ENCODE measurements at regions not wholly inside any gene's neighbourhood (a gene's known extent, or its start where the extent isn't known, plus 50 kb on each side); places are given as distances from the start of the nearest gene placed in this dataset.
A peak's percentile ranks its signal among the peaks of the same experiment; 100 is the strongest.

DNA sequence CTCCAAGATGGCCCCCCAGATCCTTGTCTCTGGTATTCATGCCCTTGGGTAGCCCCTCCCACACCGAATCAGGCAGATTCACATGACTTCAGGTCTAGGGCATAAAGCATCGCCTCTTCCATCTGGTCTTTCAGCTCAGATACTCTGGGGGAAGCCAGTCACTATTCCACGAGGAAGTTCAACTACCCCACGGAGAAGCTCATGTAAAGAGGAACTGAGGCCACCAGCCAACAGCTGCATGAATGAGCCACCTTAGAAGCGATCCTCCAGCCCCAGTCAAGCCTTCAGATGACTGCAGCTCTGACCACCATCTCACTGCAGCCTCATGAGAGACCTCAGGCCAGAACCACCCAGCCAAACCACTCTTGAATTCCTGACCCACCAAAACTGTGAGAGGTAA lies 54.1 kb downstream of the SOCS3 start:
- DNase-seq = peak; percentile 43 to 72

DNA sequence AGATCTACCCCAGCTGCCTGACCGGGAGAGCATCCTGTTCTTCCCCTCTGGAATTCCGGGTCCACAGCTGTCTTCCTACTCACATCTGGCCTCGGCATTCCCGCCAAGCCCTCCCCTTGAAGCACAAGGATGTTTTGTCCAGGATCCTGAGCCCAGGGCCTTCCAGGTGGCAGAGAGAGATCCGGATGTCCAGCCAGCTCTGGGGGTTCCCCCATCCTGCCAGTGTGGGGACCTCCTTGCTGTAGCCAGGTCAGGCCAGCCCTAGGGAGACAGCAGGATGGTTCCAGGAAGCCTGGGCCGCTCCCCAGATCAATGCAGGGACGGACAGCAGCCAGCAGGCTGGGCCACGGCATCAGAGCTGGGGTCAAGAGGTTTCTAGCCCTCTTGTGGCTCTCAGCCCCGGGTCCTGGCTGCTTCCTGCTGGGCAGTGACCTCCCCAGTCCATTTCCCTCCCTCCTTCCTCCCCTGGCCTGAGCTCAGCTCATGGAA lies 55.3 kb downstream of the SOCS3 start:
- no peak for DNase-seq

DNA sequence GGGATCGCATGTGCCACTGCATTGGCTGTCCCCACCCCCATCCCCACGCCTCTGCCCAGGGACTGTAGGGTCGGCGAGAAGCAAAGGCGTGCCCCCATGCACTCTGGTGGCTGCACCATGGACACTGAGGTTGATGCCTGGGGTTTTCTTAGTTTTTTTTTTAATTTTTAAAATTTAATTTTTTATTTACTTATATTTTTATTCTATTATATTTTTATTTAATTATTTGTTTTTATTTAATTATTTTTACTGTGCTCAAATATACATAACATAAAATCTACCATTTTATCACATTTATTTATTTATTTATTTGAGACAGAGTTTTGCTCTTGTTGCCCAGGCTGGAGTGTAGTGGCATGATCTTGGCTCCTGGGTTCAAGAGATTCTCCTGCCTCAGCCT lies 57.4 kb downstream of the SOCS3 start:
- no peak for DNase-seq

DNA sequence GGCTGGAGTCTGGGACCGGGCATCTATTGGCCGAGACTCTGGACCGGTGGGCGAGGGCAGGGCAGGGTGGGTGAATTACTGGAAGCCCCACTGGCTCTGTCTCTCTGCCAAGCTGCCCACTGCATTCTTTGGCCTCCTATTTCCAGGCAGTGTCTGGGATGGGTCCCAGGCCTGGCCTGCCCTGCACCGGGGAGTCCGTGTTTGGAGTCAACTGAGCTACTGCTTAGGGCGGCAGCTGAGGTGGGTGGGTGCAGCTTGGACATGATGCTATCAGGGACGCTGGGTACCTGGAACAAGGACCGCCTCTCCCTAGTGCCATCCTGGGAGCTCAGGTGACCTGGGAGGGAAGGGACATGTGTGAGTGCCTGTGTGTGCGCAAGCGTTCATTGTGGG lies 58.1 kb downstream of the SOCS3 start:
- DNase-seq = no peak

DNA sequence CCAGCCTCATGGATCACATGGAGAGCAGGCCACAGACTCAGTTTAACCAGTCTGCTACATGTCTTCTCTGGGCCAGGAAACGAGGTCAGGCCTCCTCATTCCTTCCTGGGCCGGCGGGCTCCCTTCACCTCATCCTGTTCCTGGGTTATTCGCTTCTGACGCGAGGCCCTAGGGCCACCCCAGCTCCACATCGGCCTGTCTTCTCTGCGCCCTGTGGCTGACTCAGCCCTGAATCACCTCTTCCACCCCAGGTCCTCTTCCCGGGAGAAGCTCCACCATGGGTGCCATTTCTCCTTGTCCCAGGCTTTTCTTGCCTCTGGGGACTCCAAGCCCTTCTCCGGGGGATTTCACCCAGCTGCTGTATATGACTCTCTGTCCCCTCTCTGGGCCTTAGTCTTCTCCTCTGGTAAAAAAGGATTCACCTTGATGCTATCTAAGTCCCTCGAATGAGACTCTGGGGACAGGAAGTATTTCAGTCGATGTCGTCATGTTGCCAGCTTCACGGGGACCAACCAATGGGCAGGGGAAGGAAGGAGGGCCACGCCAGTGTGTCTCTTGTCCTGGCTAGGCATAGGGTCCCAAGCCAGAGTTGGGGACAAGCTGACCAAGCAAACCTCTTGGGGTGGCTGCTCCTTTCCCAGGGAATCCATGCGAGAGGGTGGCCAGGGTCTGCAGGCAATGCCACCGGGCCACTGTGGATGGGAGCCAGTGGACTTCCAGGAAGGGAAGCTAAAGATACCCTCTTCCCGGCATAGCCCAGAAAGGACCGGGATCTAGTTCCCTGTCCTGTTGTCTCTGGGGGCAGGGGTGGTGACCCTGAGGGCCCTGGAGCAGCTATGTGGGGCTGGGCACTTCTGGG lies 58.7 kb downstream of the SOCS3 start:
- DNase-seq = peak; percentile 9 to 34

DNA sequence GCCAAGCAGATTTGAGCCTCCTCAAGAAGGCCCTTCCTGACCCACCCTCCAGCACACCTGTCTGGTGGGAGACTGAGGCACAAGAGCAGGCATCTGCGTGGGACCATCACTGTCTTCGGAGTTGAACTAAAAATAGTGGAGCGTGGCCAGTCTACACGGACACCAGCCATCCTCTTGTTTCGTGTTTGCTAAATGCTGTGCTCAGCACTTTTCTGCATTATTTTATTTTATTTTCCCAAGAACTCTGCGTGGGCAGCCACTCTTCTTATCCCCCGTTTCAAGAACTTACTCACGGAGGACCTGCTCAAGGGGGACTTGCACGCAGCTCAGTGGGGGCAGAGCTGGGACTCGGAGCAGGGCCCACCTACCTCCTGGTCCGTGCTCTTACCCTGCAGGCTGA lies 60.8 kb downstream of the SOCS3 start:
- no peak for DNase-seq

DNA sequence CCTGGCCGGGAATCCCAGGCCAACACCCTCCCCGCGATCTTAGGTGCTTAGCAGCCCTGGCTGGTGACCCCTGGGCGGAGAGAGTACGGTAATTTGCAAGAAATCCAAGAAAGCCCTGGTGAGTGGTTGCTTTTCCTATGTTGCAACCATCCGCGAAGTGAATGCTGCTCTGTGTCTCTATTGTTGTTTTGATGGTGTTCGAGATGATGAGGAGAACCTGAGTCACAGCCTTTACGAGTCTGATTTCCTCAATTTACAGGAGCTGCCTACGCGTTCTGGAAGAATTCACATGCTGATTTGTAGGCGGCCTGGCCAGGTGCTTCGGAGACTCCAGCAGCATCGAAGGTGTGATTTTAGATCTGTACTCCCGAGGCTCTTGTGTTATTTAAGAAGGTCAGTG lies 63.3 kb downstream of the TMEM235 start:
- peak; percentile 40 to 75 for DNase-seq

DNA sequence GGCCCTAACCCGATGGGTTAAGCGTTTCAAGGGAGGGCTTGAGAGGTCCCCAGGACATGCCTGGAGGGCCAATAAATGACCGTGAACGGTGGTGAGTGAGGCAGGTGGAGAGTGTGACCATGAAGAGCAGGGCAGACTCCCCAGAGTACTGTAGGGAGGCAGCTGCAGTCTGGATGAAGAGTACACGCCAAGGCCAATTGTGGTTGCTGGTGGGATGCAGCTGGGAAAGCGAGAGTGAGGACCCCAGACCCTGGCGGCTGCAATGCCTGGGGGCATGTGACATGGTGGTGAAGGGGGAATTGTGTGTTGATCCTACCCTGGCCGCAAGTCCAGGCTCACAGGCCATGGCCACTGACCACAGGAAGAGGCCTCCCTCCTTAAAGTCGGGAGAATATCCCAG lies 62.9 kb downstream of the TMEM235 start:
- DNase-seq = no peak

DNA sequence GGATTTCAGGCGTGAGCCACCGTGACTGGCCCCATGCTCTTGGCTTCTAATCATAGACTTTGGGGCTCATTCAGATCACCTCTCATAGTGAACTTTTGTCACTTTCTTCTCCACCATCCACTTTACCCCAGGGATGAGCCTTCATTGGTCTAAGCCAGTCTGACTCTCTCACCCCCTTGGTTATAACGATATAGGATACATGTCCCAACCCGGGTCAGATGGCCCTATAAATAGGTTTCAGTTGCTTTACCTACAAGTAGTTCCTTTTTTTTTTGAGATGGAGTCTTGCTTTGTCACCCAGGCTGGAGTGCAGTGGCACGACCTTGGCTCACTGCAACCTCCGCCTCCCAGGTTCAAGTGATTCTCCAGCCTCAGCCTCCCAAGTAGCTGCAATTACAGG lies 61.7 kb downstream of the TMEM235 start:
- peak; percentile 25 to 53 for DNase-seq

DNA sequence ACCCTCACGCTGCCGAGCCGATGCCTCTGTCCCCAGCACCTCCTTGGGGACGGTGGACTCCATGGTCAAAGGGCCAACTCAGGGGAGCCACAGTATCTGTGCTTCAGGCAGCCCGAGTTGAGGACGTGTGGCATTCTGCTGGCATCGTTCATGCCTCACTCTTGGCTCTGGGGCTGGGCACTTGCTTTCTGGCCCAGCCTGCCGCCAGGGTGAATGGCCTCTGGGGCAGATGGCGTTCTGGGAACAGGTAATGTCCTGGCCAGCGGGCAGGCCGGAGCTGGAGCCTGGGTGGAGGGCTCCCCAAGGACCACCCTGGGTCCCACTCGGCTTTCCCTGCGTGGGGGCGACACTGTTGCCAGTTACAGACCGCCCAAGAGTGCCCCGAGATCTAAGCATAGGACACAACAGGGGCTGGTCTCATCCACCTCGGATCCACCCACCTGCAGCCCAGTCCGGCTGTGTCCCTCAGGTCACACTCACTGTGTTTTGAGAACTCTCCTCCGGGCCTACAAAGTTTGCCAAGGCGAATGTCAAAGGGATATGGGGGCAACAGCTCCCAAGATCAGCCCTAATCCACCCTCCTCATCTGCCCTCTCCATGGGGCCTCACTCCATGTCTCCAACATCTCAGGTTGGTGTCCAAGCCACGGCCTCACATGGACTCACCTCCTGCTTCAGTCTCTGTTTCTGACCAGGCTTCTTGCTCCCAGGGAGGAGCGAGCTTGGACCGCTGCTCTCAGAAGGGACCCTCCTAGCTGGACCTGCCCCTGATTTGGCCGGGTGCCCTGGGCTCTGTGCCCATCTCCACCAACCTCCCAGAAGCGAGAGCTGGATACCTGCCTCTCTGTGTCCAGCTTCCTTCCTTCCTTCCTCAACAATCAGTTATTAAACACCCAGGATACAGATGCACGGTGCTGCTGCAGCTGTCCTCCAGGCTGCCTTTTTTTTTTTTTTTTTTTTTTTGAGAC lies 60.8 kb downstream of the TMEM235 start:
- DNase-seq = no peak

DNA sequence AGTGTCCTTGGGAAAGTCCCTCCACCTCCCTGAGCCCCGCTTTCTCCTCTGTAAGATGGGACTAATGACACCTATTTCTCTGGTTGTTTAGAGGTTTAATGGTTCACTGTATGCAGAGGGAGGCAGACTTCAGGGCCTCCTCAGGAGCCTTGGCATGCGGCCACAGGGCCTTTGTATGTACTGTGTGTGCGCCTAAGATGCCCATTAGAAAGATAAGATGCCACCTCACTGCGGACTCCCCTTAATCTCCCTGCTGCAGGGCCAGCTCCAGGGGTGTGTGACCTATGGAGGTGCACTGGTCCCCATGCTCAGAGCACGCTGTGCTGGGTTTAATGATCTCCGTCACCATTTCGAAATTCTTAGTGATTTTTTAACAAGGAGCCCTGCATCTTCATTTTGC lies 59.3 kb downstream of the TMEM235 start:
- DNase-seq = no peak
